NCI-H524 (cell line): ENCODE measurements at regions not wholly inside any gene's neighbourhood (a gene's known extent, or its start where the extent isn't known, plus 50 kb on each side); places are given as distances from the start of the nearest gene placed in this dataset.

ENCODE experiments used
- DNase-seq, 2 experiments: peaks; one replicate each; lab custom pipeline; 2025; lab: John Stamatoyannopoulos, UW

DNA sequence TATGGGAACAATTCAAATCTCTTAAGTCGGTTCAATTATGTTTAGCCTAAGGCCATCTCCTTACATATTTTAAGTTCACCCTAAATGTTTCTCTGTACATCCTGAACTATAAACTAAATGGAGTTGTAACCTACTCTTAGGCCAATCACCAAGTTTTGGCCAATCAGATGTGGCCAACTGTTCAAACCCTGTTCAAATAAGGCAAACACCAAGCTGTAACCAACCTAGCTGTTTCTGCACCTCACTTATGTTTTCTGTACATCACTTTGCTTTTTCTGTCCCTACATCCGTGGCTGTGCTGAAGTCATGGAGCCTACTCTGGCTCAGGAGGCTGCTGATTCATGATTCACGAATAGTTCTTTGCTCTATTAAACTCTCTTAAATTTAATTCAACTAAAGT, 165.3 kb downstream of the GASK1B start:
- DNase-seq, result no peak

DNA sequence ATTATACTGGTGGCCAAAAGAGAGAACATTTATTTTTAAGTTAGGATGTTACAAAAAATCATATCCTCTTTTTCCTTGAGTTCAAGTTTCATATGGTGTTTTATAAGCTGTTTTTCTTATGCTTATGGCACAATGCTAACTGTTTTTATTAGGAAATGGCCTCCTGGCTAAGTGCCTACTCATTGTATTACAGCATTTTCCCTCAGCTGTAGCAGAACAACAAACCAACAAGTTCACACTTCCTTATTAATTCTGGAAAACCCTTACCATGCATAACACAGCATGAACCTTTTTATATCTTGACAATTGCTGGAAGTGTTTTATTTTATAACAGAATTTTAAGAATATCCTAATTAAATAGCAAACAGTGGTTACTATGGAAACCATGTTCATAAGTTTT, 165.8 kb downstream of the GASK1B start:
- DNase-seq, result no peak

DNA sequence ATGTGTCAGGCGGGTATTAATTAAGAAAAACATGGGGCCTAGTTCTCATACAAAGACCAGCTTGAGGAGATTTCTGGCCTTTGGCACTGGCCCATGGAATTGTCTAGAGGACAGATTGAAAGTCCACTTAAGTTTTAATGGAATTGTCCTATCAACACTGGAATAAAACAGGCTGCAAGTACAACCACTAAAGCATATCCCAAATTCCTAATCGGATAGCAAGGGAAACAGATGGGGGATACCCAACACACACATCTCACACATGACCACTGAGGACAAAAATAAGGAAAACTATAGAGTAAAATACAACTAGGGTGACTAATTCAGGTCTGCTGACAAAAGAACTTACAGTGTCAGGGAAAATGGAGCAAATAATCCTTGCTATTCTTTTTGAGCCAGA, 167.8 kb downstream of the GASK1B start:
- no peak for DNase-seq

DNA sequence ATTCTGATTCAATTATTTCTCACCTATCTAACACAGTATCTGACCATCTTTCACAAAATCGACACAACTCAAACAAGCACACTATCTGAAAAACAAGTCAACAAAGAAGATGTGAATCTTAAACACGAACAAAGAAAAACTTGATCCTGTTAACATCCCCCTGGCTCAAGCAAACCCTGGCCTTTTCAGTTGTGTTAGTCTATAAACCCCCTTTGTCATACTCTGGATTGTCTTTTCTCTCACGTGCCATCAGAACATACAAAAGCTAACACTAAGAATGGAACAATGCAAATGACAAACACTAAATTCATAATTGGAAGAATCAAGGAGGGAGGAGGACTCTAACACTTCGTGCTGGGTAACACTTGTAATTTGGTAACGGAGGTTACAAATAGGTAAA, 168.7 kb downstream of the GASK1B start:
- no peak for DNase-seq

DNA sequence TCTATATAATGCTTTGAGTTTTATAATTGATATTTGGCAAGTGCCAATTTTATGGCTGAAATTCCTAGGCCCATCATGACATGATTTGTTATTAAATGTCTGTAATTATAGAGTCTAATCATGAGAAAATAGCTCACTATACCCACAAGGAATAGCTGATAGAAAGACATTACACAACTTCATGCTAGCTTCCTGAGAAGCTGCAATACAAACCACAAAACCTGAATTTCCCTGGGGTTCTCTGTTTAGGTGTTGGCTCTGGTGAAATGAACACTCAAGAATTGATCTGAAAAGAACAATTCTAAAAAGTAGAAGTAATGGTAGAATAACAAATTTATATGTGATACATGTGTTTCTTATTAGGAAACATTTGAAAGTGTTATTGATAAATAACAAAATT, 169.6 kb downstream of the GASK1B start:
- DNase-seq, result no peak

DNA sequence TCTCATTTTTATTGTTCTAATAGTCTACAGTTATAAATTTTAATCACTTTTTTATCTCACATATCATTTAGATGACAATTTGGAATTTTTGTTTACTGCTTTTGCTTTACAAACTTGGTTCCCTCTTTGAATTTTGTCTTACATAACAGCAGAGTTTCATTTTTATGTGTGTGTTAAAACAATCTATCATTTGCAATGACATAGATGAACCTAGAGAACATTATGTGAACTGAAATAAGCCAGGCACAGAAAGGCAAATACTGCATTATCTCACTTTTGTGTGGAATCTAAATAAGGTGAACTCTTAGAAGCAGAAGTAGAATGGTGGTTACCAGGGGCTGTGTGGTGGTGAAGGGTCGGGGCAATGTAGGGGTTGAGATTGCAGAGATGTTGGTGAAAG, 170.7 kb downstream of the GASK1B start:
- no peak for DNase-seq

DNA sequence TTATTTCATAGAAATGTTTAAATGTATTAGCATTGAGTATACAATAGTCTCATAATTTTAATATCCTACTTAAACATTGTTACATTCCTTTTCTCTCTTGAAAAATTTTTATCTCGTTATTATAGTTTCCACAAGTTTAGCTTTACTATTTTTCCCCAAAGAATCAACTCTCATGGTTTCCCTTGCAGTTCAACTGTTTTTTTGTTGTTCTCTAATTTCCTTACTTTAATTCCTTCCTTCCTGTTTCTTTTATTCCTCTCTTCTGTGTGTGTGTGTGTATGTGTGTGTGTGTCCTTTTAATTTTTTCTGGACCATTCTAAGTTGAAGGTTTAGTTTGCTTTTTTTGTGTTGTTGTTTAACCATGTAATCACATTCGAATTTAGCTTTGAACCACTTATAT, 171.1 kb downstream of the GASK1B start:
- no peak for DNase-seq

DNA sequence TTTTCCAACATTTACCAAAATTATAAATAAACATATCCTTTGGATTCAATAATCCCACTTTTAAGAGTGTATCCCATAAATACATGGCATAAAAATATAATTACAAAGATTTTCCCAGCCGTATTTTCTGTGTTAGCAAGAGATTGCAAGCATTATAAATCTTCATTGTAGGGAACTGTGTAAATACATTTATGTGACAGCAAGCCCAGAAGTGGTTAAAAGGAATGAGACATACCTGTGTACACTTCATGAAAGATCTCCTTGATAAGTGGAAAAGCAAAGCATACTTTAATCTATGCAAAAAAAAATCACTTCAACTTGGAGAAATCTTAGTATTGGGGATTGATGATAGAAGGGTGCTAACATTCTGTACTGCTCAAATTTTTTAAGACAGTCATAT, 173.1 kb downstream of the GASK1B start:
- no peak for DNase-seq

DNA sequence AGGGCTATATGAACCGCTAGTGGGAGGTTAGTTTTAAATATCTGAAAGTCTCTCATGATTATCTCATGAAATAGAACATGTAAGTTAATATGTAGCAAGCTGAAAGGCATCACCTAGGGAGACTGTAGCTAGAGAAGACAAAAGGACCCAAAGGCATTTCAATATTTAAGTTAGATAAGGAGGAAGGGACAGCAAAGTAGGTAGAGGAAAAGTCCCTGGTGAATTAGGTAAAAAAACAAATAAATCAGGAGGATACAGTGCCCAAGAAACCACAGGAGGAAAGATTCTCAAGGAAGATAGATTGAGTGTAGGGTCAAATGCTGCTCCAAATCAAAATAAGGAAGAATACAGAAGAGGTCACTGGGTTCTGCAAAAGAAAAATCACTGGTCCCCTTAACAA, 175.5 kb downstream of the GASK1B start:
- DNase-seq, result no peak

DNA sequence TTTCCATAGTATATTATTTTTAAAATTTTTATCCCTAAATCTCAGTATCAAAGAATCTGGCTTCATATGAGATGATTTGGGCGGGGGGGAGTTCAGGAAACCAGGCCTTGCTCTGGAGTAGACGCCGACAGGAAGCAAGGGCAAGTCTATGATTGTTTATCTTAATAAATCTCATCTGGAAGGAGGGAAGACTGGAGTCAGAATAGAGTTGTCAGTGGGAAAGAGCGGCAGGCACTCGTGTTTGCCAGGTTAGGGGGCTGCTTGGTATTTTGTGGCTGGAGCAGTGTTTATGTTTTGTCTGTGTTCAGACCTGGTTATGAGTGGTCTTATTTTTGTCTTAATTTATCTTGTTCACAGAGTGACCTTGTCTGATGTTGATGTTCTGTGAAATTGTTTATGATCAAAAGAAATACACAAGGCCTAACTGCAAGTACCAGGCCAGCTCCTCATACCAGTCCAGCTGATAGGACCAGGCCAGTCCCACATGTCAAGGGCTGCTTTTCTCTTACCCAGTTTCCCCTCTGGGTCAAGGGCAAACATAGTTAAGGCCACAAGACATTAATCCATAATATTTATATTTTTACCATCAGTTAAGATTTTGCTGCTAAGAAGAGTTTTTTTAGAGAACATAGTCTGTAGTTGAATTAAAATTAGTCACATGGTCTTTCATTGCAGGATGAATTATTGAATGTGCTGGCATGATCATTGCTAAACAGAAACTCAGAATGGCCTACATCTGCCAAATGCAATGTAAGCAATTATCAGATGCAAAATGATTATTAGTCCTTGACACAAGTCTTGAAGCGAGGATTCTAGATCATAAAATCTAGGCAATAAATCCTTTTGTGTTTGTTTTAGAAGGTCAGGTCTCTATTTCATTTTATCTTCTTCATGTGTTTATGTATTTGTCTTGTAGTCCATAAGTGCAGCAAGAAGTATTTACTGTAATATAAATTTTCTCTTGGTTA, 176.5 kb downstream of the GASK1B start:
- DNase-seq, result no peak

DNA sequence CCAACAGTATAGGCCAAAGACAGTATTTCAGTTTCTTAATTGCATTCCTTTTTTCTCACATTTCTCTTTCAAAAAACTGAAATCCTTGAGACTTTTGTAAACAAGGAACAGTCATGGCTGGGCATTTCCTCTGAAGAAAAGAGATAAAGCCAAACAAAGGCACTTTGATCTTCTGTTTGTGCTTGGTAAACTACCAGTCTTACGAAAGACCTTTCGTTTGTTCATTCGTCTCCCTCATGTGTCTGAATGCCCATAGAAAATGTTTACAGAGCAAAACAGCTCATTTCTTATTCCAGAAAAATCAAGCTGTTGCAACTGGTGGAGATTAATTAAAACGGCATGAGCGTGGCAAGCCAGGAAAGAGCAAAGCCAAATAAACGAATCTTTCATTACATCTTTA, 178.0 kb downstream of the GASK1B start:
- DNase-seq, result no peak

DNA sequence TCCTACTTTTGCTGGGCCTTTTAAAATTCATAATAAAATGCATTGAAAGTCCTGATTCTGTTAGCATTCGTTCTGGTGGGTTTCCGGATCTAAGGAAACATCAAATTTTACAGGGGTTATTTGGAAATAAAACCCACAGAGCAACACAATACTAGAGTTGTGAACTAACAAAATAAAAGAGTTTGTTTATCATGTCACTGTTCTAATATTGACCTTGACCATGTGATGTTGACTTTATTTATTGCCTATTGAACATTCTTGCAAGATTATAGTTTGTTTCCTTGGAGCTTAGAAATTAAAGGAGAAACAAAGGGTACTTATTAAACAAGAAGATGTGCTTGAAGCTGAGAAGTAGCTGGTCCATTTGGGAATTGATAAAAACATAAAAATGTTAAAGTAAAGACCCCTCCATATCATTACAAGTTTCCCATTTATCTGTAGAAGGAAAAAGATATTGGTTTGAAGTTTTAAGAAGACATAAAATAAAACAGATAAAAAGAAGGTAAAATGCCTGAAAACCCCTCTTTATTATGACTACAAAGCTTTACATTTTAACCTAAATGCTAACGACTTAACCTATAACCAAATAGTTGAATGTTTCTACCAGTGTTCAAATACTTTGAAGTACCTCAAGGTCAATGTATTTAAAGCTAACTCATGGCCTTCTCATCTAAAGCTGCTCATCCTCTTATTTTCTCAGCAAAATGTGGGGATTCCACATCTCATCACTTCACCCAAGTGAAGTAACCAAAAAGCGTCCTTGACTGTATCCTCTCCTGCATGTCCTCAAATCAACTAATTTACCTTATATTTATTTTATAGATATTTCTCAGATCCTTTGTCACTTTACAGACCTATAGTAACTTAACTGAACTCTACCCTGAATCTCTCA, 179.6 kb downstream of the GASK1B start:
- no peak for DNase-seq

DNA sequence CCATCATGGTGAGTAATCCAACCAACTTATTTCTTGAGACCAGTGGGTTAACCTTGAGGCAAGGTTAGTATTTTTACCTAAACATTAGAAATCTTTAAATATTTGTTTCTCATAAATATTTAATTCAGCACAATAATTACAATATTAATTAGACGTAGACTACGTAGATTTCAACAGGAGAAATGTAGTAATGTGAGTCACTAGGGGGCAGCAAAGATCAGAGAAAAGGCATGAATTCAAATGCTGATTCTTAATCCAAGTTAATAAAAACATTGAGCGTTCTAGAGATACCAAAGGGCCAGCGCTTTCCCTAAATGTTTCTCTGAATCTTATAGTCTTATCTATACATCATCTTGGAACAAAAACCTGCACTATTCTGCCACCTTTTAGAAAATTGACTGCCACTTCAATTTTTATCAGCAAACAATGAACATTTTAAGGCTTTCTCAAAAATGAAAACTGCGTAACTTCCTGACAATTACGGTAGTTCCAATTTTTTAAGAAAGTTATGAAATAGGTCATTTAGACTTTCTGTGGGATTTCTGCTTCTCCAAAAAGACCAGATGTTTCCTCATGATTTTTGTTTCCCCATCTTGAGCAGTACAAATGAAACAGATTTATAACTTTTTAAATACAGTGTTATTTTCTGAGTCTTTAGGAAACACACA, 180.7 kb downstream of the GASK1B start:
- peak; percentile 2 to 58 for DNase-seq

DNA sequence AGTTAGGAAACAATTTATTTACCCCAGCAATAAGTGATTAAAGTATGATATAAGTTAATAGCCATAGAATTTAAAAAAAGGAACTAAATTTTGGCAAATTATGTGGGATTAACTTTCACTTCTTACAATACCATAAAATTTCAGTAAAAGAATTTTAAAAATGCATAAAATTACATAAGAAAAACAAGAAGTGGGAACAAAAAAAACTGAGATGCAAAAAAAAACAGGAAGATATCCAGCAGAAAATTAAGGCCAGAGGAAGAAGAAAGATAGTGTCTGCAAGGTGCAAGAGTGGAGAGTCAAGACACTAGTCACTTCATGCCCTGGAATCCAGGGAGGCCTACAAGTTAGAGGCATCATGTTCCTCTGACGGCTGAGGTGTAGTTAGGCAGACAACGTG, 184.2 kb downstream of the GASK1B start:
- DNase-seq, result no peak

DNA sequence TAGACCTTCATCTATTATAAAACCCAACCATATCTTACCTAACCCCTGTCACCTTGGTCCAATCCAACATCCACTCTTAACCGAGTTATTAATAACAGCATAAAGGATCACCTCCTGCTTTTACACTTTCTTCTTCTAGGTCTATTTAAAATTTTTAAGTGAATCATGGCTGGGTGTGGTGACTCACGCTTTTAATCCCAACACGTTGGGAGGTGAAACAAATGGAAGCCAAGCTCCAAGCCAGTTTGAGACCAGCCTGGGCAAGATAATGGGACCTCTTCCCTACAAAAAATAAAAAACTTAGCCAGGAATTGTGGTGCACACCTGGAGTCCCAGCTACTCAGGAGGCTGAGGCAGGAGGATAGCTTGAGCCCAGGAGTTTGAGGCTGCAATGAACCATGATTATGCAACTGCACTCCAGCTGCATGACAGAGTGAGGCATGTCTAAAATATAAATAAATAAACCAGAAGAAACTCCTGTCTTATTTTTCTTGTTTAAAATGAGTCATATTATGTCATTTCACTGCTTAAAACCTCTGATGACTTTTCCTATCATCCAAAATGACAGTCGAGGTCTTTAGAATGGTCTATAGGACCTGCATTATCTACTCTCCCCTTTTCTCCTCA, 188.4 kb downstream of the GASK1B start:
- DNase-seq, result no peak

DNA sequence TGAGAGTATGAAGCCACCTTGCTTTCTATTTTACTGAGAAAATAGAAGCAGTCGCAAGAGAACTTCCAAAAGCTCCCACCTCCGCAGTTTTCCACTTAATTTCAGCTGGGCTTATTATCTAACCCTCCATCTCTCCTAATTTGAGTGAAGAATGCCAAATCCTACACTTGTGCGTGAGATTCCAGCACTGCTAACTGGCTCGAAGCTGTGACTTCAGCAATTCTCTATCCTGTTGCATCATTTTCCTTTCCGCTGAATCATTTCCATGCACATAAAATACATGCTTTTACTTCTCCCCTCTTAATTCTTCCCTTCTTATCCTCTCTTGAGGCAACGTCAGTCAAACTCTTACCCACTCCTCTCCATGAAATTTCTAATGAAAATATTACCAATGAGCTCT, 189.5 kb downstream of the GASK1B start:
- no peak for DNase-seq

DNA sequence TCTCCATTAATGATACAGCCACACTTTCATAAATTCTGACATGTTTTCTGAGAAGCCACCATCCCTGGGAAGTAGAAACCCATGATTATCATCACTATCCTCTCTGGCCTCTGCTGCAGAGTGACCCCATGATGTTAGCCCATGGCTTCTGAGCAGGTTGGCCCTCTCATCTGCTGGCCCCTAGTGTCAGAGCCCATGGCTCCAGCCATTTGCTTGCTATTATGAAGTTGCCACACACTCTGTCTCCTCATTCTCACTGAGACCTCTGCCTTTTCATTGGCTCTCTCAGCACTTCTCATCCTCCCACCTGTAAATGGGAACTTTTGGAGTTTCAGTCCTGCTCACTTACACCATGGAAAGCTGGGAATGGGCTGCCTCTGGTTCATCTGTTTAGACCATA, 192.7 kb downstream of the GASK1B start:
- DNase-seq, result no peak

DNA sequence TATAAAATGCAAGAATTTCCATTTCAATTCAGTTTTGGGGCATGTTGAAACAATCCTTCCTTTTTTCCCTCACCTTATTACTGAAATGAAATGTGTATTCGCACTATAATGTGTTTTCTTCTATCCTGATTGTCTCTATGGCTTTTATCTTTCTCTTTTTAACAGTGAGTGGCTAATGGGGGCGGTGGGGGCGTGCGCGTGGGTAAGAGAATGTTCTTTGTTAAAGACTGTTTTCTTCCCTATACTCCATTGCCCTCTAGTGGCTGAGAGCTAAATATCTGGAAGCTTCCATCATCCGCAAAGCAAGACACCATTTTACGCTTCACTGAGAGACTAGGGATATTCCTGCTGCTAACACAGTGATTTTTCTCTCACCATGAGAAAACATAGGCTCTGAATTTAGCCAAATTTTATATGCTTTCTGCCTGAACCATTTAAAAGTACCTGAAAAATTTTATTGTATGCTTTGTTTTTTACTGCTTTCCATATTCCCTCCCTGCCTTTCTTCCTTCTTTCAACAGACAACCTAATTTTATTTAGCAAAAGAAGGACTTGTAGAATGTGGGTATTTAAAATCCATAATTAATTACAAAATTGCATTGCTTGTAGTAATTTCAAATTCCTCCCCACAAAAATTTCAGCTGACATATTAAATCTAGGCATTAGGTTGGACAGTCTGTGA, 194.0 kb downstream of the GASK1B start:
- peak; percentile 40 to 54 for DNase-seq

DNA sequence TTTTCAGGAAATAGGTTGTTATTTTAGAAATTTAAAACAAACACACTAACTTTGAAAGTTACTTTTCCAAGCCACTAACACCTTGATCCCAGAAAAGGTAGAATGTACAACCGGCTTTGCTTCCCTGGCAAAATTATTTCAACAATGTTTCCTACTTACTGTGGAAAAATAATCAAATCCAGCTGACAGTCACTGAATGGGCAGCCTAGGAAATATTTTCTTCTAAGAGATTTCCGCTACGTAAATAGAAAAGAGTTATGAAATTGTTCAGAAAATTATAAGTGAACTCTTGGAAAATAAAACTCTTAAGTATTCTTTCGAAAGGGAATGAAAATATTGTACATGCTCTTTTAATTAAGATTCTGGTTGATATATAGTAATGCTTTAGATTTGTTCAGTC, 195.7 kb downstream of the GASK1B start:
- DNase-seq, result no peak

DNA sequence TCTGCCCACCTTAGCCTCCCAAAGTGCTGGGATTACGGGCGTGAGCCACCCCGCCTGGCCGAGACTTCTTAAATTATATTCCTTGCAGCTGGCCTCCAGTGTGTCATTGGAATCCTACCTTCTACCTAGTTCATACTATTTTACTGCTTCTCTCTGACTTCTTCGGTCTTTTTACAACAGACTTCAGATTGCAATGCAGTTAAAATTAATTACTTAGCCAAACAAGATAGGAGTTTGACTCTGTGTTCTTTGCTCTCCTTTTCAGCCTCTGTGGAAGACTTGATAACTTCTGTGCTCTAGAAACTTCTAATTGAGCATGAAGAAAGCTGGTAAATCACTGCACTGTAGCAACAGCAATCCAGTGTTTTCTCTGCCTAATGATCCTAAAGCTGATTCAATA, 199.5 kb downstream of the GASK1B start:
- DNase-seq, result no peak

DNA sequence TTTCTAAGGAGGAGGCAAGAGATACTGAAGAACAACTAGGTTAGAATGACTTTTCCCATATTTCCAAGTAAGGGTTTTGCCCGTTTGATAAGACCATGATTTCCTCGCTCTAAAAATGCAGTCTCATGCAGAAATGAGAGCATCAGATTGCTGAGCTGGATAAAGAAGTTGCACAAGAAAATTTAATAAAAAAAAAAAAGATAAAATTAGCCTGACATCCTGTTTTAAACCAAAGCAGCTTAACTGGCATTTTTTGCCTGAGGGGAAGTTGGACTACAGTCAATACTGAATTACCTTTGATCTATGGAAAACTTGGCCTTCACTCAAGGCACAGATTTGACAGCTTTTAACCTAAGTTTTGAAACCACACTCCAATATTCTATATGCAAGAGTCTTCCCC, 208.4 kb downstream of the GASK1B start:
- DNase-seq, result no peak
